ENCODE measurements at regions not wholly inside any gene's neighbourhood (a gene's known extent, or its start where the extent isn't known, plus 50 kb on each side); places are given as distances from the start of the nearest gene placed in this dataset.
A peak's percentile ranks its signal among the peaks of the same experiment; 100 is the strongest.

GRCh38 chr6:14187406-14187805, 69.8 kb downstream of the CD83 start:
- DNase-seq = no peak

- no peak for DNase-seq
Measured at GRCh38 chr6:14189074-14189473, 71.5 kb downstream of the CD83 start.

- no peak for DNase-seq
Measured at GRCh38 chr6:14190191-14190928, 72.8 kb downstream of the CD83 start.

- DNase-seq = no peak
Measured at GRCh38 chr6:14190929-14191224, 73.3 kb downstream of the CD83 start.

GRCh38 chr6:14191761-14192160, 74.2 kb downstream of the CD83 start:
- no peak for DNase-seq

GRCh38 chr6:14192216-14192788, 74.7 kb downstream of the CD83 start:
- no peak for DNase-seq

- DNase-seq = no peak
Measured at GRCh38 chr6:14193524-14193923, 76.0 kb downstream of the CD83 start.

GRCh38 chr6:14194483-14194882, 76.9 kb downstream of the CD83 start:
- DNase-seq = no peak

GRCh38 chr6:14194976-14195375, 77.4 kb downstream of the CD83 start:
- DNase-seq = no peak

GRCh38 chr6:14196026-14196425, 78.5 kb downstream of the CD83 start:
- DNase-seq = no peak

GRCh38 chr6:14197118-14197517, 79.5 kb downstream of the CD83 start:
- no peak for DNase-seq

GRCh38 chr6:14200047-14200446, 82.5 kb downstream of the CD83 start:
- DNase-seq = no peak

GRCh38 chr6:14202947-14203346, 85.4 kb downstream of the CD83 start:
- DNase-seq = no peak

GRCh38 chr6:14206391-14206790, 88.8 kb downstream of the CD83 start:
- no peak for DNase-seq

GRCh38 chr6:14207448-14207847, 89.9 kb downstream of the CD83 start:
- DNase-seq = no peak

GRCh38 chr6:14209000-14209399, 91.4 kb downstream of the CD83 start:
- no peak for DNase-seq

GRCh38 chr6:14210077-14210476, 92.5 kb downstream of the CD83 start:
- no peak for DNase-seq

GRCh38 chr6:14210663-14211561, 93.3 kb downstream of the CD83 start:
- peak; percentile 96 for DNase-seq

GRCh38 chr6:14211562-14211942, 94.0 kb downstream of the CD83 start:
- no peak for DNase-seq

GRCh38 chr6:14212020-14212419, 94.4 kb downstream of the CD83 start:
- no peak for DNase-seq

- no peak for DNase-seq
Measured at GRCh38 chr6:14212632-14213031, 95.1 kb downstream of the CD83 start.

GRCh38 chr6:14216946-14217684, 99.5 kb downstream of the CD83 start:
- no peak for DNase-seq
